Dedifferentiated amniotic fluid mesenchymal stem cell (primary cell): ENCODE measurements at regions not wholly inside any gene's neighbourhood (a gene's known extent, or its start where the extent isn't known, plus 50 kb on each side); places are given as distances from the start of the nearest gene placed in this dataset.
A peak's percentile ranks its signal among the peaks of the same experiment; 100 is the strongest.

Source experiments
- DNase-seq: peaks from one replicate; pipeline ENCODE4 v3.0.0-alpha.2; 2016; ENCODE audit errors: extremely low spot score

DNA sequence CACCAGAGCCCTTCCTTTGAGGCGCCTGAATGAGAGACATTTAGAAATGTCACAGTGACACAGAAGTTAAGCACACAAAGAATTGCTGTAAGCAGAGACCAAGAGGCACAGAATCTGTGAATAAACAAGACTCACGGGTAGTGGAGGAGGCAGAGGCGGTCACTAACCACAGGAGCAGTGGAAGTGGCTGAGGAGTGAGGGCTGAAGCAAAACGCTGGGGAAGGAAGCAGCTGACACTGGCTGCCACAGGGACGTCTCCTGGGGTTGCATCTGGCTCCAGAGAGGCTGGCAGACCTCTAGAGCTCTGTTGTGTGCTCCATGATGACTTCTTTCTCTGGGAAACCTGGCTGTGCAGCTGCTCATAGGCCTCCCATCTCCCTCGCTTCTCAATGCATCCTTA, 65.0 kb upstream of the SLC2A12 start:
- DNase-seq: no peak

DNA sequence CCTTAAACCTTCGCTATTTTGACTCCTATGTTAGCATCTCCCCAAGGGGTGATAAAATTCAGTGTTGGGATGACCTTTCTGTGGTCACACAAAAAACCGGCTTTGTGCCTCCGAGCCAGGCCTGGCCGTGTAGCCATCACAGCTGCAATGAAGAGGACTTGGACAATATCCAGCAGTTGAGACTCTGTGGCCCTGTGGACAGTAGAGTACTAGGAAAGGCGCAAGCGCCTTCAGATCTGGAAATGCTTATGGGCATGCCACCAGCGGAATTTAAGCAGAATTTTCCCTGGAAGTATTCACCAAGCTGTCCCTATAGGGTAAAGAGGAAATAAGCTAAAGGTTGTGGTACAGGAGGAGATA, 63.3 kb upstream of the SLC2A12 start:
- no peak for DNase-seq

DNA sequence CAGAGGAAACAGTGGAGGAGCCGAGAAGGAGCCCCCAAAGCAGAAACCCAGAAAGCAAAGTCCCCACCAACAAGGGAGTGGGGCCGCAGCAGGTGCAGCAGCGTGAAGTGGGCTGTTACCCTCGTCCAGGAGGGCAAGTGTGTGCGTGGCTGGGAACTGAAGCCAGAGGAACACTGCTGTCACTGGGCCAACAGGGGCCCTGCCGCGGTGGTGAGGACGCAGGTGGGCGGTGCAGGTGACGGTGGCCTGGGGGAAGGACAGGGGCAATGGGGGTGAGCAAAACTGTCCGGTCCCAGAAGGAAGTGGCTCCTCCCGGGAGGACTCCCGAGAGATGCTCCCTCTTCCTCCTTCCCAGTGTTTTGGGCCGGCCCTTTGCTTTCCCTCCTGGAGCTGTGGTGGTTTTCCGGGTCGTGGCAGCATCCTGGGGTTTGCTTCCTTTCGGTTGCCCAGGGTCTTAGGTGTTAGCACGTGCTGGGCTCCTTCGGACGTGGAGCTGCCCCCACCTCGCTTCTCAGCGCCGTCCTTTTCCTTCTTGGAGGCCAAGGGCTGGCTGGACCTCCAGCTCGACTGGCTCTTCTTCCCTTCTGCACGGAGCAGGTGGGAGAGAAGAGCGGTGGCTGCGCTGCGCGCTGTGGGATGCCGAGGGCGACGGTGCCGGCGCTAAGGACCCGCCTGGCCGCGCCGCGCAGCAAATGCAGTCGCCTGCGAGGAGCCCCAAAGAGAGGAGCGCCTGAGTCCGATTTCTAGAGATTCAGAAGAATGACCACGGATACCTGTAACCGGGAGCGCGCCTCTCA, 62.7 kb upstream of the SLC2A12 start:
- no peak for DNase-seq

DNA sequence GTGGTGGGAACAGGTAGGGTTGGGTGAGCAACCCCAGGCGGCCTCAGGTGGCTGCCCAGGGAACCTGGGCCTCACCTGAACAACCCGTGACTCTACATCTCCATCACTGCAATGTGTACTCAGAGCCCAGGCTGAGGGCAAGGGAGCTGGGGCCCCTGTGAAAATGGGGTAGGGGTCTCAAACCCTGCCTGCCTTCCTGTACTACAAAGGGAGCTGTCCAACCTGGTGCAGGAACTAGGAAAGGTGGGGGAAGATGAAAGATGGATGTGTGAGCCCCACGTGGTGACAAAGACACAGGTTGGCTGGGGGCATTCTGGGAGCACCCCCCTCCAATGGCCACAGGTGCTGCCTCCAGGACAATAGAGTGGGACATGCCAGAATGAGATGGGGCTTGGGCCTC, 62.1 kb upstream of the SLC2A12 start:
- DNase-seq: no peak

DNA sequence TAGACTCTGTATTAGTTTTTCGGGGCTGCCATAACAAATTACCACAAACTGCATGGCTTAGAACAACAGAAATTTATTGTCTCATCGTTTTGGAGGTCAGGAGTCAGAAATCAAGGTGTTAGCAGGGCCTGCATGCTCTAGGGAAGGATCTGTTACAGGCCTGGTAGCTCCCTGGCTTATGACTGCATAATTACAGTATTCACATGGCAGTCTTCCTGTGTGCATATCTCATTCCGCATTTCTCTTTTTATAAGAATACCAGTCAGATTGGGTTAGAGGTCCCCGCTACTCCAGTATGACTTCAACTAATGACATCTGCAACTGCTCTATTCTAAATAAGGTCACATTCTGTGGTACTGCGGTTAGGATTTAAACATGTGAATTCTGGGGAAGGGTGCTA, 59.3 kb upstream of the SLC2A12 start:
- no peak for DNase-seq

DNA sequence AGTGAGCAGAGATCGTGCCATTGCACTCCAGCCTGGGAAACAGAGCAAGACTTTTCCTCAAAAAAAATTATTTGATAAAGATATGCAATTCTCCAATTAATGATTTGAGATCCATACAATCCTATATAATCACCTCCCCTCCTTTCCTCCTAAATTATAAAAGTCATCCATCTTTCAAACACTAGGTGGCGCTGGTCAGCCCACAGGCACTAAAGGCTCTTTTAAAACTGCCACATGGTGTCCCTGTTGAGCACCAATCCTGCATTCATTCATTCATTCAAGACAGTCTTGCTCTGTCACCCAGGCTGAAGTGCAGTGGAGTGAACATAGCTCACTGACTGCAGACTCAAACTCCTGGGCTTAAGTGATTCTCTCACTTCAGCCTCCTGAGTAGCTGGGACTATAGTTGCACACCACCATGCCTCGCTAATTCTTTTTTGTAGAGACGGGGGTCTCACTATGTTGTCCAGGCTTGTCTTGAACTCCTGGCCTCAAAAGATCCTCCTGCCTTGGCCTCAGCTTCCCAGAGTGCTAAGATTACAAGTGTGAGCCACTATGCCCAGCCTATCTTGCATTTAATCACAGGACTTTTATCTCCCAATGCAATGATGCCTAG, 58.7 kb upstream of the SLC2A12 start:
- peak; percentile 63 for DNase-seq

DNA sequence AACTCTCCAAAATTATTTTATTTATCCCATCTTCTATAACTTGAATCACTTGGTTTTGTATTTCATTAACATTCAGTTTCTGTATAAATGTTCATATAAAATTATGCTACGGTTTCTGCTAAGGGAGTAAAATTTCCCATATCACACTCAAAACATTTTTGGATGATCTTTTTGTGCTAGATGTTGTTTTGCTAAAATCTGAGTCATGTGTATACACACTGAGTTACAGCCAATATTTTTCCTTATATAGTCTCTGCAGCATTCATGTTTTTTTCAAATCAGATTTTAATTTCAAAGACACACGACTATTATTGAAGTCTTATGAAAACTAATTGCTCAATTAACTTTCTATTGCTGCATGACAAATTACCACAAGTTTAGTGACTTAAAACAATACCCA, 54.3 kb upstream of the SLC2A12 start:
- DNase-seq: no peak

DNA sequence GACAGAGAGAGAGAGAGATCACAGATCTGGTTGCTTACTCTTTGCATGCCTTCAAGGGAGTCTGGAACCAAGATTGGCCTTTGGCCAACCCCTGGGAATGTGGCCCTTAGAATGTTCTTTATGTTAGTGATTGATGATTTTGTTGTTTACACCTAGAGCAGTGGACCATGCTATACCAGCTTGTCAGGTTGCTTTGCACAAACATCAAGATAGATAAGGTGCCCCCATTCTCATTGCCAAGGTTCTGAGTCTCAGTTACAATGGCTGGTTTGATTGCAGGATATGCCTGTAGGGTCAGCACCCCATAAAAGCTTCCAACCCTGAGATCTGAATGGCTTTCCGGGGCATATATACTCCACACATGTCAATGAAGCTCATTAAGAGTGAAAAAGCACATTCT, 53.5 kb upstream of the SLC2A12 start:
- DNase-seq: no peak

DNA sequence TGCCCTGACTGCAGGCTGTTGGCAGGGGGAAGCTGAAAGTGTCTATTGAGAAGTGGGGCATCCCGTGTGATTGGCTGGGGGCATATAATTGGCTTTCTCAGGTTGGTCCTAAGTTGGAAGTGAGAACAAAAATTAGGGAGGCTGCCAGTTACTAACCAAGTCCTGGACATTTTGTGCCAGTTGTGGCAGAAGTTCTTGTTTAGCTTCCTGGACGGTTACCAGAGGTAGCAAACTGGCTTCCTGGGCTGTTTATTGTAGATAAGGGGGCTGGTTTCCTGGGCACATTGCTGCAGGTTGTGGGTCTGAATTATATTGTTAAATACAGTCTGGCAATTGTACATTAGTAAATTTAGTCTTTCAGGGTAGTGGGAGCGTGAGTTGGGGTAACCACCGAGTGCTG, 50.6 kb upstream of the SLC2A12 start:
- no peak for DNase-seq
